ENCODE measurements at regions not wholly inside any gene's neighbourhood (a gene's known extent, or its start where the extent isn't known, plus 50 kb on each side); places are given as distances from the start of the nearest gene placed in this dataset.

DNA sequence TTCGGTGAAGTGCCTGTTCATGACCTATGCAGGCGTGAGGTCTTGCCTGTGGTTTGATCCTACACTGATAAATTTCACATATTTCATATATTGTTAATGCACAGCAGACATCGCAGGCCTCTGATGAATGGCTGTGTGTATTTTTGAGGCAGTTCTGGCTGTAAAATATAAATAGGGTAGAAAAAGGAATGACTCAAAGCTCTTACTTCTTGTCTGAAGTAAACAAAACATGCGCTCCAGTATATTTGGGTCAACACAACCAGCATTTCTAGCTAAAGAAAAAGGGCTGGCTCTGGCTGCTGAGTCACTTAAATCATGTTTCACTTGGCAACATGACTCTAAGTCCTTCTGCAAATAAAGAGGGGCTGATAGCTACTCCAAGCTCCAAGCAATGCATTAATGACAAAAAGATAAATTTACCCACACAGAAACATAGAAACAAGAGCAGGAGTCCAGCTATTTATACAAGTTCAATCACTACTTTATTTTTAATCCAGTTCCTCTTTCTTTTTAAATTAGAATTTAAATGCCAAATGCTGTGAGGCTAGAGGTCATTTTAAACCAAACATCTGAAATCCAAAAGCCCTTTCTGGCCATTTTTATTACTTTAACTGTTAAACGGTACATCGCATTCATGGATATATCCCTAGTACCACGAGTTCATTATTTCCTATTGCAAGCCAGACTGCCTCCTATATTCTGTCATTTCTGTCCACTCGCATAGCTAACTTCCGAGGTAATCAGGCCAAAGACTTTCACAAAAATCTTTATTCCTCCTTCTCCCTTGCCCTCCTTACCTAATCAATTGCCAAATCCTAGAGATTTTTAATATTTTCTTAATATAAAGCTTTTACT, 54.3 kb upstream of the TMCC3 start:
- no peak overlapping the region for H3K27ac ChIP-seq (ENCODE audit: low read length)
- no peaks in the 10 kb centered on the region for H3K36me3 ChIP-seq (ENCODE audit: control insufficient read depth, low read depth, low read length)
- H3K4me3 ChIP-seq (ENCODE audit: low read length) = no peak overlapping the region
- no peaks in the 10 kb centered on the region for H3K27me3 ChIP-seq (ENCODE audit: control insufficient read depth, insufficient read depth, low read length)
- H3K4me1 ChIP-seq (ENCODE audit: control insufficient read depth, low read depth, low read length) = no peaks in the 10 kb centered on the region
- no peak overlapping the region for H3K9ac ChIP-seq (ENCODE audit: low read length)
- H3K9me3 ChIP-seq (ENCODE audit: control insufficient read depth, low read depth, low read length) = no peaks in the 10 kb centered on the region

DNA sequence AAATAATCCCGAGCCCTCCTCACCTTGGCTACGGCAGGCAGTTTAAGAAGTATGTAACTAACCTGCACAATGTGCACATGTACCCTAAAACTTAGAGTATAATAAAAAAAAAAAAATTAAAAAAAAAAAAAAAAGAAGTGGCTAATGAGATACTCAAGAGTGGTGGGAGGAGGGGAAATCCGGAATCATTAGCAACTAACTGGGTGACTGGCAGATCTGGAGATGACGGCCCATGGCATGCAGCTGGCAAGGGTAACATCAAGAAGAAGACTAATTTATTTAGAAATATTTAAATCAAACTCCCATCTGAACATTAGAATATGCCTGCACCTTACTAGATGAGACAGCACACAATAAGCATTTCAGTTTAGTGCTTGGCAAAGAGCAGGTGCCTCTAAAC, 52.3 kb upstream of the TMCC3 start:
- Histone ChIP-seq H3K27me3 (ENCODE audit: control insufficient read depth, insufficient read depth, low read length) (no peaks in the 10 kb centered on the region), H3K27ac (ENCODE audit: low read length) (no peak overlapping the region), H3K36me3 (ENCODE audit: control insufficient read depth, low read depth, low read length) (no peaks in the 10 kb centered on the region), H3K9me3 (ENCODE audit: control insufficient read depth, low read depth, low read length) (no peaks in the 10 kb centered on the region), H3K9ac (ENCODE audit: low read length) (no peak overlapping the region), H3K4me1 (ENCODE audit: control insufficient read depth, low read depth, low read length) (no peaks in the 10 kb centered on the region), H3K4me3 (ENCODE audit: low read length) (no peak overlapping the region)

- H3K27ac ChIP-seq (ENCODE audit: low read length) = no peak overlapping the region
- no peaks in the 10 kb centered on the region for H3K4me1 ChIP-seq (ENCODE audit: control insufficient read depth, low read depth, low read length)
- H3K27me3 ChIP-seq (ENCODE audit: control insufficient read depth, insufficient read depth, low read length) = no peaks in the 10 kb centered on the region
- H3K4me3 ChIP-seq (ENCODE audit: low read length) = no peak overlapping the region
- no peaks in the 10 kb centered on the region for H3K36me3 ChIP-seq (ENCODE audit: control insufficient read depth, low read depth, low read length)
- H3K9ac ChIP-seq (ENCODE audit: low read length) = no peak overlapping the region
- no peaks in the 10 kb centered on the region for H3K9me3 ChIP-seq (ENCODE audit: control insufficient read depth, low read depth, low read length)
Measured at GRCh38 chr12:94701711-94702110, 51.4 kb upstream of the TMCC3 start.

DNA sequence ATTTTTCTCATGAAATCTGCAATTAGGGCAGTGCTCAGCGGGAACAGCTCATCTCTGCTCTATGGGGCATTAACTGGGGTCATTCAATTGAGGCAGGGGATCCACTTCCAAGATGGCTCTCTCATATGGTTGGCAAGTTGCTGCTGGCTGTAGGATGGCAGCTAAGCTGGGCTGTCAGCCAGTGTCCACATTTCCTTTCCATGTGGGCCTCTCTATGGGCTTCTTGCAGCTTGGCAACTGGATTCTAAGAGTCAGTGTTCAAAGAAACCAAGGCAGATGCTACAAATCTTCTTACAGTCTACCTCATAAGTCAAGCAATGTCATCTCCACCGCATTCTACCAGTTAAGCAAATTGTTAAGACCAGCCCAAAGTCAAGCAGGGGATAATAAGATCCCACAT, 50.3 kb upstream of the TMCC3 start:
- Histone ChIP-seq H3K9me3 (ENCODE audit: control insufficient read depth, low read depth, low read length) (no peaks in the 10 kb centered on the region), H3K27ac (ENCODE audit: low read length) (no peak overlapping the region), H3K4me3 (ENCODE audit: low read length) (no peak overlapping the region), H3K9ac (ENCODE audit: low read length) (no peak overlapping the region), H3K36me3 (ENCODE audit: control insufficient read depth, low read depth, low read length) (no peaks in the 10 kb centered on the region), H3K4me1 (ENCODE audit: control insufficient read depth, low read depth, low read length) (no peaks in the 10 kb centered on the region), H3K27me3 (ENCODE audit: control insufficient read depth, insufficient read depth, low read length) (no peaks in the 10 kb centered on the region)

Measured in iPS-18a (cell line).